Thyroid gland (tissue), 4 donors: ENCODE measurements at regions not wholly inside any gene's neighbourhood (a gene's known extent, or its start where the extent isn't known, plus 50 kb on each side); places are given as distances from the start of the nearest gene placed in this dataset.

ENCODE experiments used
- DNase-seq, 2 donors: peaks; one replicate each; pipeline ENCODE4 v3.0.0-alpha.2; 2019
- H3K27ac ChIP-seq, 3 donors: fragments of 200-600 bp; sonication (generic); 1 replicate in 2 of 3; 2 replicates in 1 of 3; pipeline ENCODE4 v1.5.1; 2016 to 2019; ENCODE audit warnings: mild to moderate bottlenecking in 1 of 3, moderate library complexity in 1 of 3
- H3K27me3 ChIP-seq: fragments of 200-600 bp; sonication (generic); one replicate; pipeline ENCODE4 v1.5.1; 2019
- H3K36me3 ChIP-seq, 2 donors: fragments of 200-600 bp; sonication (generic); one replicate each; pipeline ENCODE4 v1.5.1; 2016 to 2019
- H3K4me1 ChIP-seq, 2 donors: fragments of 200-600 bp; sonication (generic); one replicate each; pipeline ENCODE4 v1.5.1; 2017 to 2019
- H3K4me3 ChIP-seq, 3 donors: fragments of 200-600 bp; sonication (generic); replicated peaks in 1 of 3; 1 replicate in 2 of 3; 2 replicates in 1 of 3; pipeline ENCODE4 v1.5.1; 2016; ENCODE audit warnings: mild to moderate bottlenecking in 1 of 3
- H3K9me3 ChIP-seq: fragments of 200-600 bp; sonication (generic); one replicate; pipeline ENCODE4 v1.5.1; 2017
- POLR2A ChIP-seq, 2 donors: fragments of 450-650 bp; IDR thresholded peaks; one replicate each; pipeline ENCODE4 v1.6.1; 2017; ENCODE audit warnings: antibody characterized with exemption in 2 of 2, mild to moderate bottlenecking in 2 of 2, moderate library complexity in 1 of 2
- WGBS, 2 donors: methylation state at CpG; one replicate each; pipeline ENCODE4 v1.1.5; 2017; 5-methylcytosine and 5-hydroxymethylcytosine counted together
- intact Hi-C: fragments of 100-400 bp; cut with DNase I; formaldehyde crosslinking; loops from one replicate; pipeline ENCODE4 v1.15.1; 2023
- TF ChIP-seq, protein P1 (sequence below), 6 experiments: fragments of 200-600 bp in 3 of 6; fragments of 450-650 bp in 3 of 6; sonication (generic) in 3 of 6; IDR thresholded peaks; one replicate each; pipeline ENCODE4 v1.5.1; 2016 to 2019; ENCODE audit warnings: antibody characterized with exemption in 6 of 6, mild to moderate bottlenecking in 2 of 6, inconsistent platforms in 1 of 6, moderate library complexity in 1 of 6

DNA sequence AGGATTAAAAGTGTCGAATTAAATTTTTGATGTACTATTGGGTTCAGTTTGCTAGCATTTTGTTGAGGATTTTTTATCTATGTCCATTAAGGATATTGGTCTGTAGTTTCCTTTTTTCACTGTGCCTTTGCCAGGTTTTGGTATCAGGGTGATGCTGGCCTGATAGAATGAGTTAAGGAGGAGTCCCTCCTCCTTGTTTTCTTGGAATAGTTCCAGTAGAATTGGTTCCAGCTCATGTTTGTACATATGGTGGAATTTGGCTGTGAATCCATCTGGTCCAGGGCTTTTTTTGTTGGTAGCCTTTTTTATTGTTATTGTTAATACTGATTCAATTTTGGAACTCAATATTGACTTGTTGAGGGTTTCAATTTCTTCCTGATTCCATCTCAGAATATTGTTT lies 141.8 kb downstream of the SIM1 start:
- DNase-seq: no peak
- no peaks in the 10 kb centered on the region for H3K4me1 ChIP-seq
- H3K27me3 ChIP-seq: no peaks in the 10 kb centered on the region
- H3K36me3 ChIP-seq: no peaks in the 10 kb centered on the region
- intact Hi-C loops: no loop called here
- no peaks in the 10 kb centered on the region for H3K9me3 ChIP-seq
- H3K27ac ChIP-seq: no peak overlapping the region
- no peak overlapping the region for H3K4me3 ChIP-seq
- 93 to 100% methylated on average over 1 of the region's 1 CpG for WGBS, 2 donors
- no peak for TF ChIP-seq POLR2A (IDR thresholded peaks at IDR 0.05)
- TF ChIP-seq, protein P1, sequence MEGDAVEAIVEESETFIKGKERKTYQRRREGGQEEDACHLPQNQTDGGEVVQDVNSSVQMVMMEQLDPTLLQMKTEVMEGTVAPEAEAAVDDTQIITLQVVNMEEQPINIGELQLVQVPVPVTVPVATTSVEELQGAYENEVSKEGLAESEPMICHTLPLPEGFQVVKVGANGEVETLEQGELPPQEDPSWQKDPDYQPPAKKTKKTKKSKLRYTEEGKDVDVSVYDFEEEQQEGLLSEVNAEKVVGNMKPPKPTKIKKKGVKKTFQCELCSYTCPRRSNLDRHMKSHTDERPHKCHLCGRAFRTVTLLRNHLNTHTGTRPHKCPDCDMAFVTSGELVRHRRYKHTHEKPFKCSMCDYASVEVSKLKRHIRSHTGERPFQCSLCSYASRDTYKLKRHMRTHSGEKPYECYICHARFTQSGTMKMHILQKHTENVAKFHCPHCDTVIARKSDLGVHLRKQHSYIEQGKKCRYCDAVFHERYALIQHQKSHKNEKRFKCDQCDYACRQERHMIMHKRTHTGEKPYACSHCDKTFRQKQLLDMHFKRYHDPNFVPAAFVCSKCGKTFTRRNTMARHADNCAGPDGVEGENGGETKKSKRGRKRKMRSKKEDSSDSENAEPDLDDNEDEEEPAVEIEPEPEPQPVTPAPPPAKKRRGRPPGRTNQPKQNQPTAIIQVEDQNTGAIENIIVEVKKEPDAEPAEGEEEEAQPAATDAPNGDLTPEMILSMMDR (IDR thresholded peaks at IDR 0.05): no peak

DNA sequence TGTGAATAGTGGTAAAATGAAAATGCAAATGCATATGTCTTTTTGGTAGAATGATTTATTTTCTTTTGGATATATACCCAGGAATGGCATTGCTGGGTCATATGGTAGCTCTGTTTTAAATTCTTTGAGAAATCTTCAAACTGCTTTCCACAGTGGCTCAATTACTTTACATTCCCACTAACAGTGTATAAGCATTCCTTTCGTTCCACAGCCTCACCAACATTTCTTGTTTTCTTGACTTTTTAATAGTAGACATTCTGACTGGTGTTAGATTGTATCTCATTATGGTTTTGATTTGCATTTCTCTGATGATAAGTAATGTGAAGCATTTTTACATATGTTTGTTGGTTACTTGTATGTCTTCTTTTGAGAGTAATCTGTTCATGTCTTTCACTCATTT lies 144.0 kb downstream of the SIM1 start:
- Histone ChIP-seq H3K9me3 (no peaks in the 10 kb centered on the region), H3K27ac (no peak overlapping the region), H3K36me3 (no peaks in the 10 kb centered on the region), H3K27me3 (no peaks in the 10 kb centered on the region), H3K4me3 (no peak overlapping the region), H3K4me1 (no peaks in the 10 kb centered on the region)
- TF ChIP-seq POLR2A (IDR thresholded peaks at IDR 0.05): no peak
- TF ChIP-seq, protein P1 (IDR thresholded peaks at IDR 0.05): no peak
- WGBS, 2 donors: 84 to 88% methylated on average over 1 of the region's 1 CpG
- no peak for DNase-seq
- intact Hi-C loops: no loop called here

DNA sequence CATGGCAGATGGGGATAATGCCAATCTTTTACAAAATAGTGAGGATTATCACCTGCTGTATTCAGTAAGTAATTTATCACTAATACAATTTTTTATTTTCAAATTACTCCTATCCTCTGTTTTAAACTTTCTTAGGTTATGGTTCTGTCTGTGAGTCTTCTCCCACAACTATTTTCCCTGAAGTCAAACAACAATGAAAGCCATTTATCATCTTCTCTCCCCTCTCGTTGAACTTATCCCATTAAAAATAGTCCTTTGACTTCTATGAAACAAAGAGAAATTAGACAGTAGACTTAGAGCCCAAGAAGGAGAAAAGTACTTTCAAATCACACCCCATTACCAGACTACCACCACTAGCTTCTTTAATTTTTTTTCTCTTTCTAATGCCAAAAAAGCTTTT lies 147.7 kb downstream of the SIM1 start:
- H3K27ac ChIP-seq: no peak overlapping the region
- 57 to 68% methylated on average over 1 of the region's 1 CpG for WGBS, 2 donors
- no peak overlapping the region for H3K4me3 ChIP-seq
- H3K27me3 ChIP-seq: no peaks in the 10 kb centered on the region
- no peaks in the 10 kb centered on the region for H3K9me3 ChIP-seq
- no peaks in the 10 kb centered on the region for H3K36me3 ChIP-seq
- no peak for DNase-seq
- TF ChIP-seq, protein P1 (IDR thresholded peaks at IDR 0.05): no peak
- no peak for TF ChIP-seq POLR2A (IDR thresholded peaks at IDR 0.05)
- no peaks in the 10 kb centered on the region for H3K4me1 ChIP-seq
- intact Hi-C loops: no loop called here

DNA sequence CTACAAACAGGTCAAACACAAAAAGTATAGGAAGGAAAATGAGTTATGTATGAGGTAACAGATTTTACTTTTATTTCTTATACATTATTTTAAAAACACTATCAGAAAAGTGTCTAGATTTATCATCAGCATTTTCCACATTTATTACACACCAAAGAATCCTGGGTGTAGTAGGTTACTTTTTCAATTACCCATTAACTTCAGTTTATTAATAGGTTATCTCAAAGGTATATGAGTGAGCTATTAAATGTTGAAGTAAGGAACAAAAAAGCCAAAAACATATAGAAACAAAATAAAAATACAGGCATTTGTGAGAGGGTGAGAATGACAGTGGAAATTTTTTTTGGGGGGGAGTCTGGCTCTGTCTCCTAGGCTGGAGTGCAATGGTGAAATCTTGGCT lies 150.5 kb downstream of the SIM1 start:
- Histone ChIP-seq H3K27ac (no peak overlapping the region), H3K4me1 (no peaks in the 10 kb centered on the region), H3K4me3 (no peak overlapping the region), H3K36me3 (no peaks in the 10 kb centered on the region), H3K9me3 (no peaks in the 10 kb centered on the region), H3K27me3 (no peaks in the 10 kb centered on the region)
- intact Hi-C loops: no loop called here
- no peak for DNase-seq
- TF ChIP-seq, protein P1 (IDR thresholded peaks at IDR 0.05): no peak
- no peak for TF ChIP-seq POLR2A (IDR thresholded peaks at IDR 0.05)

DNA sequence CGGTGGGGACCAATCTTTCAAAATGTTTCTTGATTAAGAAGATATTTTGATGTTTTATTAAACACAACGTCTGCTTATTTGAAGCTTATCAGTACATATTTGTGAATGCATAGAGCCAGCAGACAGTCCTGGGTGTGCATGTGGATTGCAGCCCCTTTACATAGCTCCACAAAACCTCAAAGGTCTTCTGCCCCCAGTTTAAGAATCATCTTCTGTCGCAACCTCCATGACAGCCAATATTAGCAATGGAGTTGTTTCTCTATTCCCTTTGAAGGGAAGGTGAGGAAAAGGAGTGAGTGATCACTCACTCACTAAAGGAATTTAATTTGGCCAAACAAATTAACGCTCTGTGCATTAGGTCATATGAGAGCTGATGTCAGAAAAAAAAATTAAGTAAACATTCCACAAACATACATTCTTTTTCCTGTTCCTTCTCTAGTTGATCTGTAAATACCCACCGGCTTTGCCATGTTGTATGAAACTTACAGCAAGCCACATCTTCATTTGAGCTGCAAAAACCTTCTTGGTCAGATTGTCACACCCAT lies 152.9 kb downstream of the SIM1 start:
- H3K27me3 ChIP-seq: no peaks in the 10 kb centered on the region
- no peak overlapping the region for H3K27ac ChIP-seq
- TF ChIP-seq, protein P1 (IDR thresholded peaks at IDR 0.05): no peak
- TF ChIP-seq POLR2A (IDR thresholded peaks at IDR 0.05): no peak
- DNase-seq: no peak
- WGBS, 2 donors: 75 to 86% methylated on average over 5 of the region's 5 CpGs
- no peaks in the 10 kb centered on the region for H3K36me3 ChIP-seq
- H3K4me1 ChIP-seq: no peaks in the 10 kb centered on the region
- no peaks in the 10 kb centered on the region for H3K9me3 ChIP-seq
- H3K4me3 ChIP-seq: no peak overlapping the region
- intact Hi-C loops: no loop called here
